ENCODE measurements at regions not wholly inside any gene's neighbourhood (a gene's known extent, or its start where the extent isn't known, plus 50 kb on each side); places are given as distances from the start of the nearest gene placed in this dataset.

DNA sequence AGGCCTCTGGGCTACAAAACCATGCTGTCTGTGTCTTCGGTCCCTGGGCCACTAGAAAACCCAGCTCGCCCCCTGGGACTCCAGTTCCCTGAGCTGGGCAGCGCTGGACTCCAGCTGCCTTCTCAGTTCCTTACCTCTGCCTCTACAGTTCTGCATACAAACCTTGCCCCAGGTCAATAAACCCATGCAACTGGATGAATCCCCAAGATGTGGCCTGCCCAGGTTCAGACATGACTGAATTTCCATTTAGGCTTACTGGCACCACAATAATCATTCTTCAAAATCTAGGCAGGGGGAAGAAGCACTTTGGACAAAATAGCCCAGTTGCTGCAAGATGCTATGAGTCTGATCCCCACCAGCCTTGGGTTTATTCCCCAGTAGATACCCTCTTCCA is 159.5 kb downstream of the RRAGC start:
- peaks cover 2% of the 10 kb centered on the region for H3K27me3 ChIP-seq (ENCODE audit: insufficient read depth, poor library complexity, severe bottlenecking)
- H3K4me3 ChIP-seq (replicated peaks; ENCODE audit: insufficient read depth, low read length) = no peak overlapping the region
- no peak for TF ChIP-seq POLR2AphosphoS5 (IDR thresholded peaks at IDR 0.05; ENCODE audit: low read depth)
- TF ChIP-seq, protein P1, sequence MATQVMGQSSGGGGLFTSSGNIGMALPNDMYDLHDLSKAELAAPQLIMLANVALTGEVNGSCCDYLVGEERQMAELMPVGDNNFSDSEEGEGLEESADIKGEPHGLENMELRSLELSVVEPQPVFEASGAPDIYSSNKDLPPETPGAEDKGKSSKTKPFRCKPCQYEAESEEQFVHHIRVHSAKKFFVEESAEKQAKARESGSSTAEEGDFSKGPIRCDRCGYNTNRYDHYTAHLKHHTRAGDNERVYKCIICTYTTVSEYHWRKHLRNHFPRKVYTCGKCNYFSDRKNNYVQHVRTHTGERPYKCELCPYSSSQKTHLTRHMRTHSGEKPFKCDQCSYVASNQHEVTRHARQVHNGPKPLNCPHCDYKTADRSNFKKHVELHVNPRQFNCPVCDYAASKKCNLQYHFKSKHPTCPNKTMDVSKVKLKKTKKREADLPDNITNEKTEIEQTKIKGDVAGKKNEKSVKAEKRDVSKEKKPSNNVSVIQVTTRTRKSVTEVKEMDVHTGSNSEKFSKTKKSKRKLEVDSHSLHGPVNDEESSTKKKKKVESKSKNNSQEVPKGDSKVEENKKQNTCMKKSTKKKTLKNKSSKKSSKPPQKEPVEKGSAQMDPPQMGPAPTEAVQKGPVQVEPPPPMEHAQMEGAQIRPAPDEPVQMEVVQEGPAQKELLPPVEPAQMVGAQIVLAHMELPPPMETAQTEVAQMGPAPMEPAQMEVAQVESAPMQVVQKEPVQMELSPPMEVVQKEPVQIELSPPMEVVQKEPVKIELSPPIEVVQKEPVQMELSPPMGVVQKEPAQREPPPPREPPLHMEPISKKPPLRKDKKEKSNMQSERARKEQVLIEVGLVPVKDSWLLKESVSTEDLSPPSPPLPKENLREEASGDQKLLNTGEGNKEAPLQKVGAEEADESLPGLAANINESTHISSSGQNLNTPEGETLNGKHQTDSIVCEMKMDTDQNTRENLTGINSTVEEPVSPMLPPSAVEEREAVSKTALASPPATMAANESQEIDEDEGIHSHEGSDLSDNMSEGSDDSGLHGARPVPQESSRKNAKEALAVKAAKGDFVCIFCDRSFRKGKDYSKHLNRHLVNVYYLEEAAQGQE (IDR thresholded peaks at IDR 0.05; ENCODE audit: insufficient replicate concordance, low read depth) = no peak
- H3K27ac ChIP-seq (replicated peaks) = no peak overlapping the region
- DNase-seq (ENCODE audit: low read depth in 1 of 2, low spot score in 1 of 2) = no peak

GRCh38 chr1:38699330-38700076 is 160.1 kb downstream of the RRAGC start:
- H3K4me3 ChIP-seq (replicated peaks; ENCODE audit: insufficient read depth, low read length) = no peak overlapping the region

GRCh38 chr1:38697387-38697786 is 162.2 kb downstream of the RRAGC start:
- no peak overlapping the region for H3K4me3 ChIP-seq (replicated peaks; ENCODE audit: insufficient read depth, low read length)
- H3K27ac ChIP-seq (replicated peaks) = no peak overlapping the region
- H3K27me3 ChIP-seq (ENCODE audit: insufficient read depth, poor library complexity, severe bottlenecking) = peaks cover 2% of the 10 kb centered on the region
- no peak for TF ChIP-seq GABPA (IDR thresholded peaks at IDR 0.05; ENCODE audit: low read depth)
- TF ChIP-seq SPI1 (IDR thresholded peaks at IDR 0.05; ENCODE audit: borderline replicate concordance, low read depth) = no peak
- TF ChIP-seq, protein P1 (IDR thresholded peaks at IDR 0.05; ENCODE audit: insufficient replicate concordance, low read depth) = no peak
- TF ChIP-seq POLR2AphosphoS5 (IDR thresholded peaks at IDR 0.05; ENCODE audit: low read depth) = no peak
- TF ChIP-seq, protein P2, sequence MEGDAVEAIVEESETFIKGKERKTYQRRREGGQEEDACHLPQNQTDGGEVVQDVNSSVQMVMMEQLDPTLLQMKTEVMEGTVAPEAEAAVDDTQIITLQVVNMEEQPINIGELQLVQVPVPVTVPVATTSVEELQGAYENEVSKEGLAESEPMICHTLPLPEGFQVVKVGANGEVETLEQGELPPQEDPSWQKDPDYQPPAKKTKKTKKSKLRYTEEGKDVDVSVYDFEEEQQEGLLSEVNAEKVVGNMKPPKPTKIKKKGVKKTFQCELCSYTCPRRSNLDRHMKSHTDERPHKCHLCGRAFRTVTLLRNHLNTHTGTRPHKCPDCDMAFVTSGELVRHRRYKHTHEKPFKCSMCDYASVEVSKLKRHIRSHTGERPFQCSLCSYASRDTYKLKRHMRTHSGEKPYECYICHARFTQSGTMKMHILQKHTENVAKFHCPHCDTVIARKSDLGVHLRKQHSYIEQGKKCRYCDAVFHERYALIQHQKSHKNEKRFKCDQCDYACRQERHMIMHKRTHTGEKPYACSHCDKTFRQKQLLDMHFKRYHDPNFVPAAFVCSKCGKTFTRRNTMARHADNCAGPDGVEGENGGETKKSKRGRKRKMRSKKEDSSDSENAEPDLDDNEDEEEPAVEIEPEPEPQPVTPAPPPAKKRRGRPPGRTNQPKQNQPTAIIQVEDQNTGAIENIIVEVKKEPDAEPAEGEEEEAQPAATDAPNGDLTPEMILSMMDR (IDR thresholded peaks at IDR 0.05; ENCODE audit: insufficient read depth, low read length) = no peak
- no peak for DNase-seq (ENCODE audit: low read depth in 1 of 2, low spot score in 1 of 2)

More at GRCh38 chr1:38699330-38700076, 160.1 kb downstream of the RRAGC start:
- H3K27me3 ChIP-seq (ENCODE audit: insufficient read depth, poor library complexity, severe bottlenecking) = peaks cover 2% of the 10 kb centered on the region
- TF ChIP-seq, protein P1 (IDR thresholded peaks at IDR 0.05; ENCODE audit: insufficient replicate concordance, low read depth) = no peak
- TF ChIP-seq, protein P2 (IDR thresholded peaks at IDR 0.05; ENCODE audit: insufficient read depth, low read length) = no peak
- TF ChIP-seq POLR2AphosphoS5 (IDR thresholded peaks at IDR 0.05; ENCODE audit: low read depth) = no peak
- no peak for TF ChIP-seq GABPA (IDR thresholded peaks at IDR 0.05; ENCODE audit: low read depth)
- no peak for TF ChIP-seq SPI1 (IDR thresholded peaks at IDR 0.05; ENCODE audit: borderline replicate concordance, low read depth)
- DNase-seq (ENCODE audit: low read depth in 1 of 2, low spot score in 1 of 2) = no peak
- H3K27ac ChIP-seq (replicated peaks) = no peak overlapping the region

Data from HL-60 (cell line).